GM12878 (cell line): ENCODE measurements at regions not wholly inside any gene's neighbourhood (a gene's known extent, or its start where the extent isn't known, plus 50 kb on each side); places are given as distances from the start of the nearest gene placed in this dataset.
"Not testable (repeated sequence)": the region's sequence is repeated elsewhere in the genome, so short reads cannot be mapped to it uniquely, and the experiment has no call there.

Experiments used
- ATAC-seq: fragments of 200-7000 bp; cut with Tn5 transposase; 3 replicates; pipeline ENCODE4 v1.9.1; 2020; ENCODE audit warnings: mild to moderate bottlenecking, moderate library complexity
- BruUV-seq: library from RNA; stranded (reverse); fragments of 400-500 nt; replicated peaks from 2 replicates; lab custom pipeline; 2021; lab: Mats Ljungman, UMichigan
- CTCF ChIA-PET: fragments of 300-600 bp; sonication (Branson Sonifier 250); formaldehyde crosslinking; extraction: SDS; loops from one replicate; lab custom pipeline; 2021; ENCODE audit warnings: inconsistent platforms; lab: Yijun Ruan, JAX
- POLR2A ChIA-PET: fragments of 350-600 bp; formaldehyde crosslinking; extraction: SDS; loops from one replicate; lab custom pipeline; 2021; ENCODE audit warnings: inconsistent platforms; lab: Charles Lee
- RAD21 ChIA-PET: fragments of 300-600 bp; sonication (Branson Sonifier 250); formaldehyde crosslinking; loops from one replicate; lab custom pipeline; 2023; ENCODE audit warnings: antibody characterized with exemption; ENCODE audit not compliant: unreplicated experiment; lab: Charles Lee
- SMC1A ChIA-PET: fragments of 300-600 bp; sonication (Branson Sonifier 250); formaldehyde crosslinking; loops from one replicate; lab custom pipeline; 2023; ENCODE audit not compliant: unreplicated experiment, uncharacterized antibody; lab: Charles Lee
- DNase-seq: peaks from one replicate; pipeline ENCODE4 v3.0.0-alpha.2; 2011; ENCODE audit warnings: low read depth, low spot score
- FAIRE-seq: peaks from 3 replicates; lab custom pipeline; 2011; peaks lifted over from hg19 to GRCh38; lab: Jason Lieb, UNC
- H2AFZ ChIP-seq: 2 replicates; pipeline ENCODE4 v1.6.0; 2011; ENCODE audit warnings: low read depth, low read length, control low read depth; ENCODE audit not compliant: control insufficient read depth
- H3K27ac ChIP-seq: 2 replicates; pipeline ENCODE4 v1.5.1; 2011; ENCODE audit warnings: control low read depth; ENCODE audit not compliant: control insufficient read depth, insufficient read depth
- H3K27me3 ChIP-seq, 2 experiments: replicated peaks in 1 of 2; 2 replicates each; pipeline versions ENCODE4 v1.6.0 to v1.6.1; 2011; ENCODE audit warnings: low read length in 1 of 2; ENCODE audit not compliant: control insufficient read depth in 2 of 2, insufficient read depth in 2 of 2
- H3K36me3 ChIP-seq, 2 experiments: 2 replicates each; pipeline ENCODE4 v1.5.1; 2011; ENCODE audit warnings: low read length in 1 of 2; ENCODE audit not compliant: control insufficient read depth in 2 of 2, insufficient read depth in 2 of 2
- H3K4me1 ChIP-seq: 2 replicates; pipeline ENCODE4 v1.6.1; 2011; ENCODE audit warnings: mild to moderate bottlenecking, low read length, moderate library complexity, mixed read lengths; ENCODE audit not compliant: control insufficient read depth, insufficient read depth
- H3K4me2 ChIP-seq: 2 replicates; pipeline ENCODE4 v1.6.0; 2011; ENCODE audit warnings: control low read depth; ENCODE audit not compliant: control insufficient read depth, insufficient read depth
- H3K4me3 ChIP-seq: fragments of 200-600 bp; sonication (generic); 2 replicates; pipeline ENCODE4 v1.5.1; 2016
- H3K79me2 ChIP-seq: 2 replicates; pipeline ENCODE4 v1.6.0; 2011; ENCODE audit warnings: low read length; ENCODE audit not compliant: control insufficient read depth, insufficient read depth
- H3K9ac ChIP-seq: 2 replicates; pipeline ENCODE4 v1.8.0; 2011; ENCODE audit warnings: low read length, control low read depth, mixed read lengths; ENCODE audit not compliant: control insufficient read depth, insufficient read depth
- H3K9me3 ChIP-seq: replicated peaks from 3 replicates; pipeline ENCODE4 v1.5.1; 2011; ENCODE audit warnings: mild to moderate bottlenecking, low read length; ENCODE audit not compliant: control insufficient read depth, insufficient read depth
- H4K20me1 ChIP-seq: 2 replicates; pipeline ENCODE4 v1.6.0; 2011; ENCODE audit not compliant: control insufficient read depth, insufficient read depth
- CBX5 ChIP-seq: sonication (generic); IDR thresholded peaks from 2 replicates; pipeline ENCODE4 v1.6.1; 2016; ENCODE audit warnings: low read depth, moderate library complexity, mild to moderate bottlenecking, inconsistent platforms
- JUNB ChIP-seq: IDR thresholded peaks from 2 replicates; pipeline ENCODE4 v1.6.1; 2016; ENCODE audit warnings: antibody characterized with exemption, mild to moderate bottlenecking
- MTA3 ChIP-seq: IDR thresholded peaks from 2 replicates; pipeline ENCODE4 v1.6.1; 2012; ENCODE audit warnings: low read length, inconsistent platforms, borderline replicate concordance
- REST ChIP-seq: IDR thresholded peaks from 2 replicates; pipeline ENCODE4 v1.6.1; 2012; ENCODE audit warnings: mild to moderate bottlenecking, low read depth, low read length
- TARDBP ChIP-seq: IDR thresholded peaks from 2 replicates; pipeline ENCODE4 v1.6.1; 2016; ENCODE audit warnings: borderline replicate concordance
- WGBS: methylation state at CpG from one replicate; pipeline ENCODE4 v1.1.6; 2016; ENCODE audit warnings: low lambda C conversion rate; ENCODE audit not compliant: insufficient replicate concordance, insufficient coverage; ENCODE audit errors: missing lambda C conversion rate; 5-methylcytosine and 5-hydroxymethylcytosine counted together
- in situ Hi-C: fragments of 300-500 bp; cut with MboI; formaldehyde crosslinking; loops from 9 replicates; pipeline ENCODE4 v1.14.3; 2018; ENCODE audit warnings: mixed read lengths
- intact Hi-C: fragments of 100-400 bp; cut with micrococcal nuclease; formaldehyde crosslinking; loops from one replicate; pipeline ENCODE4 v1.14.2; 2022; ENCODE audit not compliant: unreplicated experiment

DNA sequence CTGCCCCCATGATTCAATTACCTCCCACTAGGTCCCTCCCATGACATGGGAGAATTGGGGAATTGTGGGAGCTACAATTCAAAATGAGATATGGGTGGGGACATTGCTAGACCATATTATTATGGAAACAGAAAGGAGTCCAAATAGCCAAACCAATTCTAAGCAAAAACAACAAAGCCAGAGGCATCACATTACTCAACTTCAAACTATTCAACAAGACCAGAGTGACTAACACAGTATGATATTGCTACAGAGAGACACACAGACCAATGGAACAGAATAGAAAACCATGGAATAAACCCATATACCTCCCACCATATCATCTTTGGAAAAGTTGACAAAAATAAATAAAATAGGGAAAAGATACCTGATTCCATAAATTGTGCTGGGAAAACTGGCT lies 710.5 kb upstream of the CDH9 start (continued):
- no peak for TF ChIP-seq REST
- TF ChIP-seq CBX5 = no peak
- TF ChIP-seq MTA3 = no peak
- TF ChIP-seq TARDBP = no peak
- no peak for TF ChIP-seq JUNB

- in situ Hi-C loops, H3K27me3 ChIP-seq, POLR2A ChIA-PET, H3K4me2 ChIP-seq, H3K36me3 ChIP-seq, FAIRE-seq, DNase-seq, H3K9me3 ChIP-seq, H3K9ac ChIP-seq, H3K79me2 ChIP-seq, H2AFZ ChIP-seq, H3K4me1 ChIP-seq, intact Hi-C loops, RAD21 ChIA-PET, BruUV-seq, H3K27ac ChIP-seq, SMC1A ChIA-PET, H4K20me1 ChIP-seq, CTCF ChIA-PET, ATAC-seq, H3K4me3 ChIP-seq: not testable (repeated sequence)
- WGBS = 79% methylated on average over 21 of the region's 35 CpGs
These were observed 705.1 kb upstream of the CDH9 start for GRCh38 chr5:27743383-27743979.
